WTC11 (cell line): ENCODE measurements at regions not wholly inside any gene's neighbourhood (a gene's known extent, or its start where the extent isn't known, plus 50 kb on each side); places are given as distances from the start of the nearest gene placed in this dataset.

Experiments
- FOXK1 ChIP-seq: sonication (generic); formaldehyde crosslinking; IDR thresholded peaks from 2 replicates; pipeline ENCODE4 v1.8.0; 2022; ENCODE audit warnings: mild to moderate bottlenecking, moderate library complexity, missing genetic modification reagents
- FOXP1 ChIP-seq: sonication (generic); formaldehyde crosslinking; IDR thresholded peaks from 2 replicates; pipeline ENCODE4 v1.8.0; 2022; ENCODE audit warnings: missing genetic modification reagents, mild to moderate bottlenecking, moderate library complexity, borderline replicate concordance
- GRHL2 ChIP-seq: fragments of 250-450 bp; sonication (Bioruptor Pico); IDR thresholded peaks from 2 replicates; pipeline ENCODE4 v1.8.0; 2022; ENCODE audit warnings: mild to moderate bottlenecking, moderate library complexity; ENCODE audit not compliant: insufficient replicate concordance, severe bottlenecking
- GTF2I ChIP-seq: fragments of 250-450 bp; sonication (Bioruptor Pico); conservative IDR thresholded peaks from 2 replicates; pipeline ENCODE4 v1.4.0; 2021; ENCODE audit warnings: mild to moderate bottlenecking
- IRF2 ChIP-seq: sonication (generic); formaldehyde crosslinking; IDR thresholded peaks from 2 replicates; pipeline ENCODE4 v1.8.0; 2022; ENCODE audit warnings: low read depth, missing genetic modification reagents, borderline replicate concordance
- TEAD4 ChIP-seq: sonication (generic); formaldehyde crosslinking; IDR thresholded peaks from 2 replicates; pipeline ENCODE4 v1.8.0; 2022; ENCODE audit warnings: mild to moderate bottlenecking, missing genetic modification reagents
- ZNF317 ChIP-seq: sonication (generic); formaldehyde crosslinking; IDR thresholded peaks from 2 replicates; pipeline ENCODE4 v1.8.1; 2023; ENCODE audit warnings: low read depth, mild to moderate bottlenecking, moderate library complexity, missing genetic modification reagents, borderline replicate concordance
- ZNF396 ChIP-seq: fragments of 250-450 bp; sonication (Bioruptor Pico); IDR thresholded peaks from 2 replicates; pipeline ENCODE4 v1.8.0; 2021; ENCODE audit warnings: mild to moderate bottlenecking, moderate library complexity, borderline replicate concordance
- TF ChIP-seq, protein P1 (sequence below): sonication (generic); formaldehyde crosslinking; IDR thresholded peaks from 2 replicates; pipeline ENCODE4 v1.8.1; 2023; ENCODE audit warnings: mild to moderate bottlenecking, missing genetic modification reagents, borderline replicate concordance
- TF ChIP-seq, protein P2 (sequence below): fragments of 200-600 bp; IDR thresholded peaks from 2 replicates; pipeline ENCODE4 v1.8.0; 2022; ENCODE audit warnings: antibody characterized with exemption
- TF ChIP-seq, protein P3 (sequence below): sonication (generic); formaldehyde crosslinking; conservative IDR thresholded peaks from 2 replicates; pipeline ENCODE4 v1.8.1; 2022; ENCODE audit warnings: mild to moderate bottlenecking, missing genetic modification reagents
- TF ChIP-seq, protein P4 (sequence below): sonication (generic); formaldehyde crosslinking; IDR thresholded peaks from 2 replicates; pipeline ENCODE4 v1.8.1; 2022; ENCODE audit warnings: mild to moderate bottlenecking, moderate library complexity, missing genetic modification reagents
- TF ChIP-seq, protein P5 (sequence below): sonication (generic); formaldehyde crosslinking; IDR thresholded peaks from 2 replicates; pipeline ENCODE4 v1.8.1; 2022; ENCODE audit warnings: mild to moderate bottlenecking, missing genetic modification reagents, moderate library complexity, borderline replicate concordance
- TF ChIP-seq, protein P6 (sequence below): sonication (generic); formaldehyde crosslinking; IDR thresholded peaks from 2 replicates; pipeline ENCODE4 v1.8.0; 2022; ENCODE audit warnings: mild to moderate bottlenecking, missing genetic modification reagents

DNA sequence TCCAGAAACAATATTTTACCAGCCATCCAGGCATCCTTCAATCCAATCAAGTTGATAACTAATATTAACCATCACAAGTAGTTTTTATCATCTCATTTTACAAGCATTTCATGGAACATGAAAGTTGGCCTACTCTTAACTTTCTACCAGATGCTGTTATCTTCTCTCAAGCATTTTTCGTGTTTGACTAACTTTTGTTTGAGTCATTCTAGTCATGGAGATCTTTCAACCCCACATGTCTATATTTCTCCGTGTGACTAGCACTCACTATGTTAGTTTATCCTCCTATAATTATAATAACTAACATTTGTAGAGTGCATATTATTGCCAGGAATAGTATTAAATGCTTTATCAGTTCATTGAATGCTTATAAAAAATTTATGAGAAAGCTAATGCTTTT lies 307.0 kb upstream of the CWC22 start:
- TF ChIP-seq, protein P1, sequence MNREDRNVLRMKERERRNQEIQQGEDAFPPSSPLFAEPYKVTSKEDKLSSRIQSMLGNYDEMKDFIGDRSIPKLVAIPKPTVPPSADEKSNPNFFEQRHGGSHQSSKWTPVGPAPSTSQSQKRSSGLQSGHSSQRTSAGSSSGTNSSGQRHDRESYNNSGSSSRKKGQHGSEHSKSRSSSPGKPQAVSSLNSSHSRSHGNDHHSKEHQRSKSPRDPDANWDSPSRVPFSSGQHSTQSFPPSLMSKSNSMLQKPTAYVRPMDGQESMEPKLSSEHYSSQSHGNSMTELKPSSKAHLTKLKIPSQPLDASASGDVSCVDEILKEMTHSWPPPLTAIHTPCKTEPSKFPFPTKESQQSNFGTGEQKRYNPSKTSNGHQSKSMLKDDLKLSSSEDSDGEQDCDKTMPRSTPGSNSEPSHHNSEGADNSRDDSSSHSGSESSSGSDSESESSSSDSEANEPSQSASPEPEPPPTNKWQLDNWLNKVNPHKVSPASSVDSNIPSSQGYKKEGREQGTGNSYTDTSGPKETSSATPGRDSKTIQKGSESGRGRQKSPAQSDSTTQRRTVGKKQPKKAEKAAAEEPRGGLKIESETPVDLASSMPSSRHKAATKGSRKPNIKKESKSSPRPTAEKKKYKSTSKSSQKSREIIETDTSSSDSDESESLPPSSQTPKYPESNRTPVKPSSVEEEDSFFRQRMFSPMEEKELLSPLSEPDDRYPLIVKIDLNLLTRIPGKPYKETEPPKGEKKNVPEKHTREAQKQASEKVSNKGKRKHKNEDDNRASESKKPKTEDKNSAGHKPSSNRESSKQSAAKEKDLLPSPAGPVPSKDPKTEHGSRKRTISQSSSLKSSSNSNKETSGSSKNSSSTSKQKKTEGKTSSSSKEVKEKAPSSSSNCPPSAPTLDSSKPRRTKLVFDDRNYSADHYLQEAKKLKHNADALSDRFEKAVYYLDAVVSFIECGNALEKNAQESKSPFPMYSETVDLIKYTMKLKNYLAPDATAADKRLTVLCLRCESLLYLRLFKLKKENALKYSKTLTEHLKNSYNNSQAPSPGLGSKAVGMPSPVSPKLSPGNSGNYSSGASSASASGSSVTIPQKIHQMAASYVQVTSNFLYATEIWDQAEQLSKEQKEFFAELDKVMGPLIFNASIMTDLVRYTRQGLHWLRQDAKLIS (CRISPR knock-in tag) = no peak
- TF ChIP-seq, protein P2, sequence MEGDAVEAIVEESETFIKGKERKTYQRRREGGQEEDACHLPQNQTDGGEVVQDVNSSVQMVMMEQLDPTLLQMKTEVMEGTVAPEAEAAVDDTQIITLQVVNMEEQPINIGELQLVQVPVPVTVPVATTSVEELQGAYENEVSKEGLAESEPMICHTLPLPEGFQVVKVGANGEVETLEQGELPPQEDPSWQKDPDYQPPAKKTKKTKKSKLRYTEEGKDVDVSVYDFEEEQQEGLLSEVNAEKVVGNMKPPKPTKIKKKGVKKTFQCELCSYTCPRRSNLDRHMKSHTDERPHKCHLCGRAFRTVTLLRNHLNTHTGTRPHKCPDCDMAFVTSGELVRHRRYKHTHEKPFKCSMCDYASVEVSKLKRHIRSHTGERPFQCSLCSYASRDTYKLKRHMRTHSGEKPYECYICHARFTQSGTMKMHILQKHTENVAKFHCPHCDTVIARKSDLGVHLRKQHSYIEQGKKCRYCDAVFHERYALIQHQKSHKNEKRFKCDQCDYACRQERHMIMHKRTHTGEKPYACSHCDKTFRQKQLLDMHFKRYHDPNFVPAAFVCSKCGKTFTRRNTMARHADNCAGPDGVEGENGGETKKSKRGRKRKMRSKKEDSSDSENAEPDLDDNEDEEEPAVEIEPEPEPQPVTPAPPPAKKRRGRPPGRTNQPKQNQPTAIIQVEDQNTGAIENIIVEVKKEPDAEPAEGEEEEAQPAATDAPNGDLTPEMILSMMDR = no peak
- TF ChIP-seq, protein P3, sequence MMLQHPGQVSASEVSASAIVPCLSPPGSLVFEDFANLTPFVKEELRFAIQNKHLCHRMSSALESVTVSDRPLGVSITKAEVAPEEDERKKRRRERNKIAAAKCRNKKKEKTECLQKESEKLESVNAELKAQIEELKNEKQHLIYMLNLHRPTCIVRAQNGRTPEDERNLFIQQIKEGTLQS (CRISPR knock-in tag) = no peak
- TF ChIP-seq ZNF396 (no peak), GTF2I (no peak), FOXK1 (CRISPR knock-in tag) (no peak), ZNF317 (CRISPR knock-in tag) (no peak), TEAD4 (no peak), IRF2 (CRISPR knock-in tag) (no peak), FOXP1 (no peak), GRHL2 (CRISPR knock-in tag) (no peak)
- TF ChIP-seq, protein P4, sequence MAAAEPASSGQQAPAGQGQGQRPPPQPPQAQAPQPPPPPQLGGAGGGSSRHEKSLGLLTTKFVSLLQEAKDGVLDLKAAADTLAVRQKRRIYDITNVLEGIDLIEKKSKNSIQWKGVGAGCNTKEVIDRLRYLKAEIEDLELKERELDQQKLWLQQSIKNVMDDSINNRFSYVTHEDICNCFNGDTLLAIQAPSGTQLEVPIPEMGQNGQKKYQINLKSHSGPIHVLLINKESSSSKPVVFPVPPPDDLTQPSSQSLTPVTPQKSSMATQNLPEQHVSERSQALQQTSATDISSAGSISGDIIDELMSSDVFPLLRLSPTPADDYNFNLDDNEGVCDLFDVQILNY (CRISPR knock-in tag) = no peak
- TF ChIP-seq, protein P5, sequence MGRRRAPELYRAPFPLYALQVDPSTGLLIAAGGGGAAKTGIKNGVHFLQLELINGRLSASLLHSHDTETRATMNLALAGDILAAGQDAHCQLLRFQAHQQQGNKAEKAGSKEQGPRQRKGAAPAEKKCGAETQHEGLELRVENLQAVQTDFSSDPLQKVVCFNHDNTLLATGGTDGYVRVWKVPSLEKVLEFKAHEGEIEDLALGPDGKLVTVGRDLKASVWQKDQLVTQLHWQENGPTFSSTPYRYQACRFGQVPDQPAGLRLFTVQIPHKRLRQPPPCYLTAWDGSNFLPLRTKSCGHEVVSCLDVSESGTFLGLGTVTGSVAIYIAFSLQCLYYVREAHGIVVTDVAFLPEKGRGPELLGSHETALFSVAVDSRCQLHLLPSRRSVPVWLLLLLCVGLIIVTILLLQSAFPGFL (CRISPR knock-in tag) = no peak
- TF ChIP-seq, protein P6, sequence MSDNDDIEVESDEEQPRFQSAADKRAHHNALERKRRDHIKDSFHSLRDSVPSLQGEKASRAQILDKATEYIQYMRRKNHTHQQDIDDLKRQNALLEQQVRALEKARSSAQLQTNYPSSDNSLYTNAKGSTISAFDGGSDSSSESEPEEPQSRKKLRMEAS (CRISPR knock-in tag) = no peak
